Astrocyte (in vitro differentiated cells and primary cell): ENCODE measurements at regions not wholly inside any gene's neighbourhood (a gene's known extent, or its start where the extent isn't known, plus 50 kb on each side); places are given as distances from the start of the nearest gene placed in this dataset.

Experiments
- EZH2 ChIP-seq: IDR thresholded peaks from 2 replicates; pipeline ENCODE4 v1.6.1; 2012; ENCODE audit warnings: mild to moderate bottlenecking, low read length, inconsistent platforms; ENCODE audit not compliant: insufficient read depth
- TF ChIP-seq, protein P1 (sequence below): IDR thresholded peaks from 2 replicates; pipeline ENCODE4 v1.5.1; 2011; ENCODE audit warnings: low read depth, mild to moderate bottlenecking, inconsistent platforms, low read length, moderate library complexity; ENCODE audit not compliant: insufficient read depth

- TF ChIP-seq, protein P1, sequence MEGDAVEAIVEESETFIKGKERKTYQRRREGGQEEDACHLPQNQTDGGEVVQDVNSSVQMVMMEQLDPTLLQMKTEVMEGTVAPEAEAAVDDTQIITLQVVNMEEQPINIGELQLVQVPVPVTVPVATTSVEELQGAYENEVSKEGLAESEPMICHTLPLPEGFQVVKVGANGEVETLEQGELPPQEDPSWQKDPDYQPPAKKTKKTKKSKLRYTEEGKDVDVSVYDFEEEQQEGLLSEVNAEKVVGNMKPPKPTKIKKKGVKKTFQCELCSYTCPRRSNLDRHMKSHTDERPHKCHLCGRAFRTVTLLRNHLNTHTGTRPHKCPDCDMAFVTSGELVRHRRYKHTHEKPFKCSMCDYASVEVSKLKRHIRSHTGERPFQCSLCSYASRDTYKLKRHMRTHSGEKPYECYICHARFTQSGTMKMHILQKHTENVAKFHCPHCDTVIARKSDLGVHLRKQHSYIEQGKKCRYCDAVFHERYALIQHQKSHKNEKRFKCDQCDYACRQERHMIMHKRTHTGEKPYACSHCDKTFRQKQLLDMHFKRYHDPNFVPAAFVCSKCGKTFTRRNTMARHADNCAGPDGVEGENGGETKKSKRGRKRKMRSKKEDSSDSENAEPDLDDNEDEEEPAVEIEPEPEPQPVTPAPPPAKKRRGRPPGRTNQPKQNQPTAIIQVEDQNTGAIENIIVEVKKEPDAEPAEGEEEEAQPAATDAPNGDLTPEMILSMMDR = no peak
- TF ChIP-seq EZH2 = no peak
Observed at GRCh38 chr4:14337892-14338584, 664.2 kb upstream of the CPEB2 start.
